NCI-H226 (cell line): ENCODE measurements at regions not wholly inside any gene's neighbourhood (a gene's known extent, or its start where the extent isn't known, plus 50 kb on each side); places are given as distances from the start of the nearest gene placed in this dataset.

Source experiments
- DNase-seq: peaks from one replicate; pipeline ENCODE4 v3.0.0-alpha.2; 2015

GRCh38 chr6:90722648-90723047 lies 135.8 kb upstream of the MAP3K7 start:
- DNase-seq, result no peak

GRCh38 chr6:90720404-90720803 lies 133.5 kb upstream of the MAP3K7 start:
- DNase-seq, result peak; percentile 33

- DNase-seq, result peak; percentile 24
Observed at GRCh38 chr6:90719321-90720195, 132.7 kb upstream of the MAP3K7 start.

- DNase-seq, result no peak
Observed at GRCh38 chr6:90716376-90716775, 129.5 kb upstream of the MAP3K7 start.

GRCh38 chr6:90715093-90715655 lies 128.3 kb upstream of the MAP3K7 start:
- DNase-seq, result peak; percentile 92

- peak; percentile 55 for DNase-seq
Observed at GRCh38 chr6:90714319-90714718, 127.4 kb upstream of the MAP3K7 start.

GRCh38 chr6:90712114-90712513 lies 125.2 kb upstream of the MAP3K7 start:
- DNase-seq, result no peak

GRCh38 chr6:90709431-90709996 lies 122.6 kb upstream of the MAP3K7 start:
- DNase-seq, result peak; percentile 52

GRCh38 chr6:90708206-90708737 lies 121.4 kb upstream of the MAP3K7 start:
- DNase-seq, result no peak

GRCh38 chr6:90707246-90707645 lies 120.4 kb upstream of the MAP3K7 start:
- DNase-seq, result no peak

- DNase-seq, result peak; percentile 6
Observed at GRCh38 chr6:90703336-90703735, 116.5 kb upstream of the MAP3K7 start.

GRCh38 chr6:90701926-90702325 lies 115.1 kb upstream of the MAP3K7 start:
- DNase-seq, result no peak

- no peak for DNase-seq
Observed at GRCh38 chr6:90701146-90701781, 114.4 kb upstream of the MAP3K7 start.

GRCh38 chr6:90695316-90695715 lies 108.4 kb upstream of the MAP3K7 start:
- no peak for DNase-seq

- DNase-seq, result no peak
Observed at GRCh38 chr6:90694802-90695201, 107.9 kb upstream of the MAP3K7 start.

GRCh38 chr6:90691823-90692222 lies 105.0 kb upstream of the MAP3K7 start:
- no peak for DNase-seq

- DNase-seq, result no peak
Observed at GRCh38 chr6:90689172-90689571, 102.3 kb upstream of the MAP3K7 start.

- no peak for DNase-seq
Observed at GRCh38 chr6:90687775-90688380, 101.0 kb upstream of the MAP3K7 start.

GRCh38 chr6:90681863-90682262 lies 95.0 kb upstream of the MAP3K7 start:
- DNase-seq, result no peak

GRCh38 chr6:90678049-90678779 lies 91.3 kb upstream of the MAP3K7 start:
- no peak for DNase-seq

- no peak for DNase-seq
Observed at GRCh38 chr6:90677440-90677839, 90.6 kb upstream of the MAP3K7 start.
